HG02623 (cell line): ENCODE measurements at regions not wholly inside any gene's neighbourhood (a gene's known extent, or its start where the extent isn't known, plus 50 kb on each side); places are given as distances from the start of the nearest gene placed in this dataset.
A peak's percentile ranks its signal among the peaks of the same experiment; 100 is the strongest.

Experiments used
- ATAC-seq: cut with Tn5 transposase; IDR thresholded peaks from one replicate; pipeline ENCODE4 v1.9.1; 2021; ENCODE audit warnings: moderate library complexity; ENCODE audit not compliant: unreplicated experiment

- no peak for ATAC-seq
Measured at GRCh38 chr5:169450464-169450863, 133.1 kb upstream of the SPDL1 start.

- ATAC-seq: no peak
Measured at GRCh38 chr5:169448826-169449225, 134.7 kb upstream of the SPDL1 start.

- no peak for ATAC-seq
Measured at GRCh38 chr5:169445191-169445590, 138.4 kb upstream of the SPDL1 start.

GRCh38 chr5:169442913-169443784 is 140.4 kb upstream of the SPDL1 start:
- ATAC-seq: no peak

GRCh38 chr5:169442403-169442874 is 141.1 kb upstream of the SPDL1 start:
- ATAC-seq: no peak

GRCh38 chr5:169440107-169440705 is 139.3 kb upstream of the SLIT3 start:
- no peak for ATAC-seq

GRCh38 chr5:169439362-169439761 is 138.4 kb upstream of the SLIT3 start:
- no peak for ATAC-seq

GRCh38 chr5:169435506-169436229 is 134.7 kb upstream of the SLIT3 start:
- ATAC-seq: no peak

- ATAC-seq: no peak
Measured at GRCh38 chr5:169433221-169433651, 132.3 kb upstream of the SLIT3 start.

- ATAC-seq: no peak
Measured at GRCh38 chr5:169431386-169431785, 130.4 kb upstream of the SLIT3 start.

GRCh38 chr5:169430671-169431070 is 129.7 kb upstream of the SLIT3 start:
- ATAC-seq: no peak

- ATAC-seq: no peak
Measured at GRCh38 chr5:169429044-169429443, 128.1 kb upstream of the SLIT3 start.

GRCh38 chr5:169426784-169427183 is 125.8 kb upstream of the SLIT3 start:
- ATAC-seq: no peak

- ATAC-seq: no peak
Measured at GRCh38 chr5:169424670-169425378, 123.9 kb upstream of the SLIT3 start.

- no peak for ATAC-seq
Measured at GRCh38 chr5:169424279-169424655, 123.3 kb upstream of the SLIT3 start.

GRCh38 chr5:169423580-169424278 is 122.8 kb upstream of the SLIT3 start:
- no peak for ATAC-seq

GRCh38 chr5:169422087-169422486 is 121.1 kb upstream of the SLIT3 start:
- no peak for ATAC-seq

- no peak for ATAC-seq
Measured at GRCh38 chr5:169421677-169422076, 120.7 kb upstream of the SLIT3 start.

GRCh38 chr5:169417676-169418075 is 116.7 kb upstream of the SLIT3 start:
- no peak for ATAC-seq

GRCh38 chr5:169416583-169417196 is 115.8 kb upstream of the SLIT3 start:
- peak; percentile 81 for ATAC-seq
